A549 (cell line): ENCODE measurements at regions not wholly inside any gene's neighbourhood (a gene's known extent, or its start where the extent isn't known, plus 50 kb on each side); places are given as distances from the start of the nearest gene placed in this dataset.

Source experiments
- CEBPB ChIP-seq, 2 experiments: fragments of >200 bp in 1 of 2; sonication (Bioruptor Twin) in 1 of 2; formaldehyde crosslinking in 1 of 2; IDR thresholded peaks; 2 replicates each; pipeline ENCODE4 v1.6.1; 2012 to 2016
- CTCF ChIP-seq: fragments of >200 bp; sonication (Bioruptor Twin); formaldehyde crosslinking; IDR thresholded peaks from 3 replicates; pipeline ENCODE4 v1.5.1; 2016
- ESRRA ChIP-seq: fragments of 150-350 bp; IDR thresholded peaks from 2 replicates; pipeline ENCODE4 v1.6.1; 2014; ENCODE audit warnings: mild to moderate bottlenecking, low read length, borderline replicate concordance
- POLR2A ChIP-seq: IDR thresholded peaks from 2 replicates; pipeline ENCODE4 v1.6.1; 2012; ENCODE audit warnings: mild to moderate bottlenecking, low read length

- no peak for TF ChIP-seq CEBPB (IDR thresholded peaks at IDR 0.05)
- no peak for TF ChIP-seq ESRRA
- TF ChIP-seq CTCF = no peak
- no peak for TF ChIP-seq POLR2A
Measured at GRCh38 chr4:158347556-158347955, 137.3 kb downstream of the TMEM144 start.
